Neural cell (in vitro differentiated cells): ENCODE measurements at regions not wholly inside any gene's neighbourhood (a gene's known extent, or its start where the extent isn't known, plus 50 kb on each side); places are given as distances from the start of the nearest gene placed in this dataset.

ENCODE experiments used
- H2AFZ ChIP-seq: fragments of 200-600, 300-800 bp; sonication (generic), shearing (Covaris generic); 2 replicates; pipeline ENCODE4 v1.6.0; 2014; ENCODE audit warnings: low read depth, mild to moderate bottlenecking, antibody characterized with exemption, low read length, moderate library complexity
- H3F3A ChIP-seq: fragments of 200-600 bp; shearing (Covaris generic); 2 replicates; pipeline ENCODE4 v1.6.1; 2016; ENCODE audit warnings: mild to moderate bottlenecking, moderate library complexity, mixed read lengths, antibody characterized with exemption, low read length; ENCODE audit not compliant: insufficient read depth, poor library complexity, severe bottlenecking
- H3K27ac ChIP-seq: fragments of 200-600, 300-800 bp; sonication (generic), shearing (Covaris generic); 2 replicates; pipeline ENCODE4 v1.5.1; 2014; ENCODE audit warnings: mild to moderate bottlenecking, low read length, moderate library complexity
- H3K27me3 ChIP-seq: fragments of 300-800, 200-600 bp; sonication (generic), shearing (Covaris generic); 2 replicates; pipeline ENCODE4 v1.6.0; 2014; ENCODE audit warnings: mild to moderate bottlenecking, low read depth, low read length, moderate library complexity; ENCODE audit not compliant: insufficient read depth
- H3K36me3 ChIP-seq: fragments of 300-800, 200-600 bp; sonication (generic), shearing (Covaris generic); 2 replicates; pipeline ENCODE4 v1.5.1; 2014; ENCODE audit warnings: mild to moderate bottlenecking, antibody characterized with exemption, low read length, moderate library complexity; ENCODE audit not compliant: insufficient read depth
- H3K4me2 ChIP-seq: fragments of 300-800, 200-600 bp; sonication (generic), shearing (Covaris generic); 2 replicates; pipeline ENCODE4 v1.6.0; 2014; ENCODE audit warnings: mild to moderate bottlenecking, low read length
- H3K4me3 ChIP-seq: fragments of 300-800, 200-600 bp; sonication (generic), shearing (Covaris generic); 2 replicates; pipeline ENCODE4 v1.5.1; 2014; ENCODE audit warnings: mild to moderate bottlenecking, low read length, moderate library complexity
- H3K79me2 ChIP-seq: fragments of 200-600 bp; shearing (Covaris generic); replicated peaks from 2 replicates; pipeline ENCODE4 v1.6.0; 2014; ENCODE audit warnings: mild to moderate bottlenecking, low read length, moderate library complexity; ENCODE audit not compliant: insufficient read depth
- H3K9ac ChIP-seq: fragments of 300-800, 200-600 bp; sonication (generic), shearing (Covaris generic); 2 replicates; pipeline ENCODE4 v1.6.1; 2016; ENCODE audit warnings: mild to moderate bottlenecking, low read length, mixed read lengths
- H3K9me2 ChIP-seq: fragments of 200-600 bp; shearing (Covaris generic); 2 replicates; pipeline ENCODE4 v1.6.1; 2016; ENCODE audit warnings: mild to moderate bottlenecking, low read length, mixed read lengths; ENCODE audit not compliant: insufficient read depth
- H3K9me3 ChIP-seq: fragments of 200-600, 300-800 bp; sonication (generic), shearing (Covaris generic); 2 replicates; pipeline ENCODE4 v1.6.1; 2016; ENCODE audit warnings: mild to moderate bottlenecking, mixed run types, low read length, moderate library complexity, mixed read lengths
- H4K20me1 ChIP-seq: fragments of 200-600 bp; shearing (Covaris generic); 2 replicates; pipeline ENCODE4 v1.6.1; 2016; ENCODE audit warnings: mild to moderate bottlenecking, mixed run types; ENCODE audit not compliant: insufficient read depth
- EP300 ChIP-seq: fragments of 450-650 bp; conservative IDR thresholded peaks from 2 replicates; pipeline ENCODE4 v1.6.1; 2014; ENCODE audit warnings: antibody characterized with exemption, mild to moderate bottlenecking, moderate library complexity; ENCODE audit not compliant: poor library complexity, severe bottlenecking
- EZH2 ChIP-seq: fragments of 200-600, 300-800 bp; shearing (Covaris generic), sonication (generic); IDR thresholded peaks from 2 replicates; pipeline ENCODE4 v1.6.1; 2014; ENCODE audit warnings: antibody characterized with exemption, low read length, borderline replicate concordance, mild to moderate bottlenecking; ENCODE audit not compliant: insufficient read depth, poor library complexity, severe bottlenecking
- MXI1 ChIP-seq: fragments of 450-650 bp; conservative IDR thresholded peaks from 2 replicates; pipeline ENCODE4 v1.6.1; 2014; ENCODE audit warnings: antibody characterized with exemption, mild to moderate bottlenecking; ENCODE audit not compliant: poor library complexity, severe bottlenecking
- POLR2AphosphoS5 ChIP-seq: IDR thresholded peaks from 2 replicates; pipeline ENCODE4 v1.6.1; 2012
- RAD21 ChIP-seq: fragments of 450-650 bp; conservative IDR thresholded peaks from 2 replicates; pipeline ENCODE4 v1.6.1; 2014; ENCODE audit warnings: antibody characterized with exemption, mild to moderate bottlenecking, moderate library complexity
- SMC3 ChIP-seq: fragments of 450-650 bp; conservative IDR thresholded peaks from 2 replicates; pipeline ENCODE4 v1.6.1; 2014; ENCODE audit warnings: antibody characterized with exemption, mild to moderate bottlenecking, moderate library complexity; ENCODE audit not compliant: poor library complexity
- TAF1 ChIP-seq: IDR thresholded peaks from 2 replicates; pipeline ENCODE4 v1.6.1; 2012; ENCODE audit warnings: low read depth
- TF ChIP-seq, protein P1 (sequence below): IDR thresholded peaks from 2 replicates; pipeline ENCODE4 v1.6.1; 2012; ENCODE audit warnings: borderline replicate concordance
- TF ChIP-seq, protein P2 (sequence below): fragments of 450-650 bp; IDR thresholded peaks from 2 replicates; pipeline ENCODE4 v1.5.1; 2014; ENCODE audit warnings: antibody characterized with exemption, mild to moderate bottlenecking, moderate library complexity; ENCODE audit not compliant: poor library complexity, severe bottlenecking

DNA sequence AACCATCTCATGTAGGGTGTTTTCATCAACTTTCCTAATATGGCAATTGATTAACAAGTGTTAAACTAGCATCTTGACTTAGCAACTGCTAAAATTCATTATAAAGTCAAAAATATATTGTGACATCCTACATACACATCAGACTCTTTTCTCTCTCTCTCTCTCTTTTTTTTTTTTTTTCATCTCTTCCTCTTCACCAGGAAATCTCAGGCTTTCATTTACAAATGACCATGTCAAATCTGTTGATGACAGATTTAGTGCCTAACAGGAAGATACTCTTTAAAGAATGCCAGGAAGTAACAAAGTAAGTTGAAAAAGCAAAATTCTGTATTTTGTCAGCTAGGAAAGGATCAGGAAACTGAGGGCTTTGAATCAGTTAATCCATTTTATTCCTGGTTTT lies 365.5 kb downstream of the PCDH7 start:
- Histone ChIP-seq H3K27ac (no peak overlapping the region), H3K36me3 (no peaks in the 10 kb centered on the region), H3F3A (no peaks in the 10 kb centered on the region), H3K9me2 (no peaks in the 10 kb centered on the region), H3K4me2 (no peak overlapping the region), H3K4me3 (no peak overlapping the region), H3K9me3 (no peaks in the 10 kb centered on the region), H4K20me1 (no peaks in the 10 kb centered on the region), H3K79me2 (no peaks in the 10 kb centered on the region), H3K27me3 (no peaks in the 10 kb centered on the region), H2AFZ (no peak overlapping the region), H3K9ac (no peak overlapping the region)
- TF ChIP-seq MXI1 (no peak), EP300 (no peak), EZH2 (no peak)
- TF ChIP-seq, protein P1, sequence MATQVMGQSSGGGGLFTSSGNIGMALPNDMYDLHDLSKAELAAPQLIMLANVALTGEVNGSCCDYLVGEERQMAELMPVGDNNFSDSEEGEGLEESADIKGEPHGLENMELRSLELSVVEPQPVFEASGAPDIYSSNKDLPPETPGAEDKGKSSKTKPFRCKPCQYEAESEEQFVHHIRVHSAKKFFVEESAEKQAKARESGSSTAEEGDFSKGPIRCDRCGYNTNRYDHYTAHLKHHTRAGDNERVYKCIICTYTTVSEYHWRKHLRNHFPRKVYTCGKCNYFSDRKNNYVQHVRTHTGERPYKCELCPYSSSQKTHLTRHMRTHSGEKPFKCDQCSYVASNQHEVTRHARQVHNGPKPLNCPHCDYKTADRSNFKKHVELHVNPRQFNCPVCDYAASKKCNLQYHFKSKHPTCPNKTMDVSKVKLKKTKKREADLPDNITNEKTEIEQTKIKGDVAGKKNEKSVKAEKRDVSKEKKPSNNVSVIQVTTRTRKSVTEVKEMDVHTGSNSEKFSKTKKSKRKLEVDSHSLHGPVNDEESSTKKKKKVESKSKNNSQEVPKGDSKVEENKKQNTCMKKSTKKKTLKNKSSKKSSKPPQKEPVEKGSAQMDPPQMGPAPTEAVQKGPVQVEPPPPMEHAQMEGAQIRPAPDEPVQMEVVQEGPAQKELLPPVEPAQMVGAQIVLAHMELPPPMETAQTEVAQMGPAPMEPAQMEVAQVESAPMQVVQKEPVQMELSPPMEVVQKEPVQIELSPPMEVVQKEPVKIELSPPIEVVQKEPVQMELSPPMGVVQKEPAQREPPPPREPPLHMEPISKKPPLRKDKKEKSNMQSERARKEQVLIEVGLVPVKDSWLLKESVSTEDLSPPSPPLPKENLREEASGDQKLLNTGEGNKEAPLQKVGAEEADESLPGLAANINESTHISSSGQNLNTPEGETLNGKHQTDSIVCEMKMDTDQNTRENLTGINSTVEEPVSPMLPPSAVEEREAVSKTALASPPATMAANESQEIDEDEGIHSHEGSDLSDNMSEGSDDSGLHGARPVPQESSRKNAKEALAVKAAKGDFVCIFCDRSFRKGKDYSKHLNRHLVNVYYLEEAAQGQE = no peak
- TF ChIP-seq, protein P2, sequence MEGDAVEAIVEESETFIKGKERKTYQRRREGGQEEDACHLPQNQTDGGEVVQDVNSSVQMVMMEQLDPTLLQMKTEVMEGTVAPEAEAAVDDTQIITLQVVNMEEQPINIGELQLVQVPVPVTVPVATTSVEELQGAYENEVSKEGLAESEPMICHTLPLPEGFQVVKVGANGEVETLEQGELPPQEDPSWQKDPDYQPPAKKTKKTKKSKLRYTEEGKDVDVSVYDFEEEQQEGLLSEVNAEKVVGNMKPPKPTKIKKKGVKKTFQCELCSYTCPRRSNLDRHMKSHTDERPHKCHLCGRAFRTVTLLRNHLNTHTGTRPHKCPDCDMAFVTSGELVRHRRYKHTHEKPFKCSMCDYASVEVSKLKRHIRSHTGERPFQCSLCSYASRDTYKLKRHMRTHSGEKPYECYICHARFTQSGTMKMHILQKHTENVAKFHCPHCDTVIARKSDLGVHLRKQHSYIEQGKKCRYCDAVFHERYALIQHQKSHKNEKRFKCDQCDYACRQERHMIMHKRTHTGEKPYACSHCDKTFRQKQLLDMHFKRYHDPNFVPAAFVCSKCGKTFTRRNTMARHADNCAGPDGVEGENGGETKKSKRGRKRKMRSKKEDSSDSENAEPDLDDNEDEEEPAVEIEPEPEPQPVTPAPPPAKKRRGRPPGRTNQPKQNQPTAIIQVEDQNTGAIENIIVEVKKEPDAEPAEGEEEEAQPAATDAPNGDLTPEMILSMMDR = no peak

DNA sequence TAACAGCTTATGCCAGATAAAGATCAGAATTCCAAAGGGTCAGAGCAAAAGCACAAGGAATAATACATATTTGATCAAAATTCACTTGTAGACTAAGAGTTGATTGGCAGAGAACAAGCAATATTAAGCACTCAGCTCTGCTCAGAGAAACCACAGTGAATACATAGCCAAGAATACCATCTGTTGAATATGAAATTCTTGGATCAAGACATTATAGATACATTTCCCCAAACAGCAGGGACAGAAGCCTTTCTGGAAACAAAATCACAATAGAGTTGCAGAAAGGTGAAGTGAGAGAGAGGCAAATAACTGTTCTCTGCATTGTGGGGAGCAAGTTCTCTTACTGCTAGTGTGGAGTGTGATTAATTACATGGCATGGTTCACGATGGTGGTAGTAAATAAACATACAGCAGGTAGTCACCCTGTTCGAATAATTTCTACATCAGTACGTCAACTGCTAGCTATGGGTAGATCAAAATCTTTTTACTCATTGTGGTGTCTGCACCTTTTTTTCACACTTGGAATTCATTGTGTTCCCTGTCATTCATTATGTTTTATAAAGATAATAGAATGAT lies 366.7 kb downstream of the PCDH7 start:
- Histone ChIP-seq H3K4me2 (no peak overlapping the region), H3K27ac (no peak overlapping the region), H3K4me3 (no peak overlapping the region), H4K20me1 (no peaks in the 10 kb centered on the region), H2AFZ (no peak overlapping the region), H3K79me2 (no peaks in the 10 kb centered on the region), H3K27me3 (no peaks in the 10 kb centered on the region), H3F3A (no peaks in the 10 kb centered on the region), H3K9me3 (no peaks in the 10 kb centered on the region), H3K9ac (no peak overlapping the region), H3K9me2 (no peaks in the 10 kb centered on the region), H3K36me3 (no peaks in the 10 kb centered on the region)
- TF ChIP-seq, protein P1 = no peak
- TF ChIP-seq POLR2AphosphoS5 (no peak), EP300 (no peak), MXI1 (no peak), SMC3 (no peak), RAD21 (no peak), TAF1 (no peak), EZH2 (no peak)
- TF ChIP-seq, protein P2 = no peak
